OCI-LY1 (cell line): ENCODE measurements at regions not wholly inside any gene's neighbourhood (a gene's known extent, or its start where the extent isn't known, plus 50 kb on each side); places are given as distances from the start of the nearest gene placed in this dataset.

Experiments
- EZH2 ChIP-seq: fragments of 200-600 bp; sonication (generic), shearing (Covaris generic); IDR thresholded peaks from 2 replicates; pipeline ENCODE4 v1.8.0; 2017; ENCODE audit warnings: borderline replicate concordance, mixed run types, mild to moderate bottlenecking, antibody characterized with exemption, low read length, moderate library complexity, mixed read lengths
- TF ChIP-seq, protein P1 (sequence below): fragments of 200-600 bp; sonication (generic), shearing (Covaris generic); IDR thresholded peaks from 2 replicates; pipeline ENCODE4 v1.5.1; 2017; ENCODE audit warnings: mild to moderate bottlenecking, antibody characterized with exemption, low read length, moderate library complexity, mixed read lengths

DNA sequence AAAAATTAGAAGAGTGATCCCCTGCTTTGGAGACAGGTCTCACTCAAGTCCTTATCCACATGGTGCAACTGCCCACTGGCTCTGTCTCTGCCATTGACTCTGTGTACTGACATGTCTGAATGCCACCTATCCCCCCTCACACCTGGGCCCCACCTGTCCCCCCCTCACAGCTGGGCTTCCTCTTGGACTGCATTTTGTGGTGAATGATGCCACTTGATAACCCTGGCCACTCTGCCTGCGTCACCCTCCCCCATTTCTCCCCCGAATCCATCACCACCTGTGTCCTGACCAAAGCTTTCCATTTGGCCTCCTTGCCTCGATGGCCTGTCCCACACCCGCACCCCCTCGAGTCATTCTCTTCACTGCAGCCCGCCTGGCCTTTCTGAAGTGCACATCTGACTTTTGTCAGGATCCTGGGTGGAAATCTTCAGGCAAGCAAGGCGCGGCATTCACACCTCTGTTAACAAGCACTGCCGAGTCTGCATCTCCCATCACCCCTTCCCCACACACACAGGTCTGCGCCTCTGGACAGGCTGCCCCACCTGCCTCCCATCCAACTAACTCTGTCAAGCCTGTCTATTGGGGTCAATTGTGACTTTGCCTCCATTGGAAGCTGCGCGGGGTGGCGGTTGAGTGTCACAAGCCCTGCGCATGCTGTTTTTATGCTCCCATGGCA is 175.3 kb upstream of the KLF14 start:
- TF ChIP-seq, protein P1, sequence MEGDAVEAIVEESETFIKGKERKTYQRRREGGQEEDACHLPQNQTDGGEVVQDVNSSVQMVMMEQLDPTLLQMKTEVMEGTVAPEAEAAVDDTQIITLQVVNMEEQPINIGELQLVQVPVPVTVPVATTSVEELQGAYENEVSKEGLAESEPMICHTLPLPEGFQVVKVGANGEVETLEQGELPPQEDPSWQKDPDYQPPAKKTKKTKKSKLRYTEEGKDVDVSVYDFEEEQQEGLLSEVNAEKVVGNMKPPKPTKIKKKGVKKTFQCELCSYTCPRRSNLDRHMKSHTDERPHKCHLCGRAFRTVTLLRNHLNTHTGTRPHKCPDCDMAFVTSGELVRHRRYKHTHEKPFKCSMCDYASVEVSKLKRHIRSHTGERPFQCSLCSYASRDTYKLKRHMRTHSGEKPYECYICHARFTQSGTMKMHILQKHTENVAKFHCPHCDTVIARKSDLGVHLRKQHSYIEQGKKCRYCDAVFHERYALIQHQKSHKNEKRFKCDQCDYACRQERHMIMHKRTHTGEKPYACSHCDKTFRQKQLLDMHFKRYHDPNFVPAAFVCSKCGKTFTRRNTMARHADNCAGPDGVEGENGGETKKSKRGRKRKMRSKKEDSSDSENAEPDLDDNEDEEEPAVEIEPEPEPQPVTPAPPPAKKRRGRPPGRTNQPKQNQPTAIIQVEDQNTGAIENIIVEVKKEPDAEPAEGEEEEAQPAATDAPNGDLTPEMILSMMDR = no peak
- no peak for TF ChIP-seq EZH2
